CD4-positive, alpha-beta T cell treated with Interleukin-15 for 4 hours (primary cell): ENCODE measurements at regions not wholly inside any gene's neighbourhood (a gene's known extent, or its start where the extent isn't known, plus 50 kb on each side); places are given as distances from the start of the nearest gene placed in this dataset.

Experiments
- DNase-seq: peaks from one replicate; pipeline ENCODE4 v3.0.0-alpha.2; 2020; ENCODE audit warnings: low spot score

GRCh38 chr2:122417114-122417513 lies 661.7 kb downstream of the TSN start:
- DNase-seq: no peak

GRCh38 chr2:122421775-122422174 lies 666.3 kb downstream of the TSN start:
- DNase-seq: no peak

- no peak for DNase-seq
These were observed 667.0 kb downstream of the TSN start for GRCh38 chr2:122422384-122422991.

GRCh38 chr2:122423934-122424333 lies 668.5 kb downstream of the TSN start:
- no peak for DNase-seq

- DNase-seq: no peak
These were observed 677.8 kb downstream of the TSN start for GRCh38 chr2:122433123-122433754.

GRCh38 chr2:122445003-122445402 lies 689.6 kb downstream of the TSN start:
- DNase-seq: no peak

- no peak for DNase-seq
These were observed 691.3 kb downstream of the TSN start for GRCh38 chr2:122446761-122447160.

- DNase-seq: no peak
These were observed 691.8 kb downstream of the TSN start for GRCh38 chr2:122447237-122447636.

GRCh38 chr2:122451040-122451439 lies 695.6 kb downstream of the TSN start:
- DNase-seq: no peak

GRCh38 chr2:122451697-122452096 lies 696.2 kb downstream of the TSN start:
- DNase-seq: no peak

GRCh38 chr2:122469147-122469546 lies 713.7 kb downstream of the TSN start:
- no peak for DNase-seq

GRCh38 chr2:122471753-122472152 lies 716.3 kb downstream of the TSN start:
- DNase-seq: no peak

GRCh38 chr2:122478117-122478516 lies 722.7 kb downstream of the TSN start:
- no peak for DNase-seq

GRCh38 chr2:122478771-122479170 lies 723.3 kb downstream of the TSN start:
- no peak for DNase-seq

GRCh38 chr2:122480501-122481243 lies 725.2 kb downstream of the TSN start:
- no peak for DNase-seq

GRCh38 chr2:122481244-122481622 lies 725.8 kb downstream of the TSN start:
- DNase-seq: no peak

- no peak for DNase-seq
These were observed 726.3 kb downstream of the TSN start for GRCh38 chr2:122481717-122482116.

GRCh38 chr2:122486086-122486485 lies 730.6 kb downstream of the TSN start:
- DNase-seq: no peak

- DNase-seq: no peak
These were observed 731.4 kb downstream of the TSN start for GRCh38 chr2:122486705-122487415.

- no peak for DNase-seq
These were observed 735.6 kb downstream of the TSN start for GRCh38 chr2:122491011-122491410.

- no peak for DNase-seq
These were observed 745.1 kb downstream of the TSN start for GRCh38 chr2:122500316-122501105.

- no peak for DNase-seq
These were observed 751.2 kb downstream of the TSN start for GRCh38 chr2:122506620-122507019.
